GM12891 (cell line): ENCODE measurements at regions not wholly inside any gene's neighbourhood (a gene's known extent, or its start where the extent isn't known, plus 50 kb on each side); places are given as distances from the start of the nearest gene placed in this dataset.
"Not testable (repeated sequence)": the region's sequence is repeated elsewhere in the genome, so short reads cannot be mapped to it uniquely, and the experiment has no call there.

Source experiments
- DNase-seq: peaks from one replicate; pipeline ENCODE4 v3.0.0; 2011; ENCODE audit warnings: low spot score; ENCODE audit not compliant: insufficient read length
- FAIRE-seq: peaks from 2 replicates; lab custom pipeline; 2011; peaks lifted over from hg19 to GRCh38; lab: Jason Lieb, UNC
- PAX5 ChIP-seq: IDR thresholded peaks from 2 replicates; pipeline ENCODE4 v1.6.1; 2011; ENCODE audit warnings: low read length, moderate library complexity, mild to moderate bottlenecking; ENCODE audit not compliant: insufficient read depth, severe bottlenecking
- POLR2A ChIP-seq: IDR thresholded peaks from 2 replicates; pipeline ENCODE4 v1.6.1; 2011; ENCODE audit warnings: low read depth, low read length, control low read depth
- POLR2AphosphoS5 ChIP-seq: IDR thresholded peaks from 2 replicates; pipeline ENCODE4 v1.6.1; 2011; ENCODE audit warnings: low read depth, low read length, control low read depth
- POU2F2 ChIP-seq: IDR thresholded peaks from 2 replicates; pipeline ENCODE4 v1.6.1; 2011; ENCODE audit warnings: low read depth, mild to moderate bottlenecking, control low read depth, low read length, moderate library complexity
- SPI1 ChIP-seq: IDR thresholded peaks from 2 replicates; pipeline ENCODE4 v1.6.1; 2011; ENCODE audit warnings: low read depth, low read length, control low read depth
- TAF1 ChIP-seq: IDR thresholded peaks from 2 replicates; pipeline ENCODE4 v1.6.1; 2011; ENCODE audit warnings: low read depth, low read length, control low read depth

GRCh38 chr13:87538366-87539052 lies 132.7 kb upstream of the SLITRK5 start:
- FAIRE-seq (no peak), DNase-seq (no peak)
- TF ChIP-seq TAF1 (no peak), POLR2AphosphoS5 (no peak), POLR2A (no peak), SPI1 (no peak), POU2F2 (no peak), PAX5 (no peak)

- DNase-seq, result no peak
- FAIRE-seq, result no peak
- no peak for TF ChIP-seq TAF1
- no peak for TF ChIP-seq SPI1
- no peak for TF ChIP-seq PAX5
- no peak for TF ChIP-seq POU2F2
- TF ChIP-seq POLR2A, result no peak
- no peak for TF ChIP-seq POLR2AphosphoS5
These were observed 118.0 kb upstream of the SLITRK5 start for GRCh38 chr13:87553142-87553541.

DNA sequence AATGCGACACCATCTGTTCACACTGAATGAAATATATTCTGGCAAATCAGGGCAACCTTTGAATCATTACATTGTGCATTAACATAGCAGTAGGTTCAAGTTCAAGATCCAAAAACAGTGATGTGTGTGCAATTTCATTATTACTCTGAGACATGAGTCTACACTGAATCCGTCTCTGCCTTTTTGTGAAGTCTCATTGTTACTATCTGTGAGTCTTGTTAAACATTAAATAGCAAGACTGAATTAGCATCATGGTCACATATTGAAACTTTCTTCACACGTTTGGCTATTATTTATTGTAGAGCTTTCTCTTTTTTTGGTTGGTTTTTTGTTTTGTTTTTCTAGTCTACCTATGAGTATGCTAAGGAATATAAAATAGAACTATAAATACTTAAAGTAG lies 117.1 kb upstream of the SLITRK5 start:
- DNase-seq (no peak), FAIRE-seq (no peak)
- TF ChIP-seq POU2F2 (no peak), TAF1 (no peak), SPI1 (no peak), PAX5 (no peak)

DNA sequence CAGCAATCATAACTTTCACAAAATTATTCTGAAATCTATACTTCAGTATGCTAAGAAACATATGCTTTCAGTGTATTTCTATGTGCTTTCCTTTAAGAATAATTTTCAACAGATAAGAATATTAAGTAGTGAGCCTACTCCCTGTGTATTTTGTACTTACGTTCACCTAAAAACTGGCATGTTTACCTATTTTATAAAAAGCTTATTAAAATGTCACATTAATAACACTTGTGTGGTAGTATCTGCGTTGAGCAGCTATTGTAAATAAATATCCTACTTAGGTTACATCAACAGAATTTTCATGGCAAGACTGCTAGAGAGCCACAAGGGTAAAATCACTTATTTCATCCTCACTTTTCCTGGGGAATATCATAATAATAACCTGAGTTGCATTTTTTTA lies 113.4 kb upstream of the SLITRK5 start:
- no peak for FAIRE-seq
- DNase-seq, result no peak
- TF ChIP-seq SPI1 (no peak), POLR2A (no peak), TAF1 (no peak), POU2F2 (no peak), PAX5 (no peak), POLR2AphosphoS5 (no peak)

GRCh38 chr13:87561580-87561979 lies 109.6 kb upstream of the SLITRK5 start:
- DNase-seq, FAIRE-seq: not testable (repeated sequence)

DNA sequence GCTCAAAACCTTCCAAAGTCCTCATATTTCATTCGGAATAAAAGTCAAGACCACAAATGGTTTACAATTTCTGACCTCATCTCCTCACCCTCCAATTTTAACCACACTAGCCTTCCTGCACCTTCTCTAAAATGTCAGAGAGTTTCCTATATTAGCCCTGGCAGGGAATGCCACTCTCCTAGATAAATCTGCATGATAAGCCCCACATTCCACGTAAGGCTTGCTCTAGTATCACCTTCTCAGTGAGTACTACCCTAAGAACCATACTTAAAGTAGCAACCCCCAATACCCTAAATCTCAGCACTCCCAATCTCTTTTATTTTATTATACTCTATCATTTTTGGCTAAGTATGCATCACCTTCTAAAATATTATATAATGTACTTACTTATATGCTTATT lies 100.5 kb upstream of the SLITRK5 start:
- TF ChIP-seq POLR2AphosphoS5 (no peak), PAX5 (no peak), POU2F2 (no peak), POLR2A (no peak), SPI1 (no peak), TAF1 (no peak)
- DNase-seq, result no peak
- FAIRE-seq, result no peak

GRCh38 chr13:87582399-87582798 lies 88.8 kb upstream of the SLITRK5 start:
- DNase-seq (no peak), FAIRE-seq (no peak)
- no peak for TF ChIP-seq PAX5
- no peak for TF ChIP-seq POLR2AphosphoS5
- TF ChIP-seq POU2F2, result no peak
- TF ChIP-seq POLR2A, result no peak
- no peak for TF ChIP-seq SPI1
- no peak for TF ChIP-seq TAF1

DNA sequence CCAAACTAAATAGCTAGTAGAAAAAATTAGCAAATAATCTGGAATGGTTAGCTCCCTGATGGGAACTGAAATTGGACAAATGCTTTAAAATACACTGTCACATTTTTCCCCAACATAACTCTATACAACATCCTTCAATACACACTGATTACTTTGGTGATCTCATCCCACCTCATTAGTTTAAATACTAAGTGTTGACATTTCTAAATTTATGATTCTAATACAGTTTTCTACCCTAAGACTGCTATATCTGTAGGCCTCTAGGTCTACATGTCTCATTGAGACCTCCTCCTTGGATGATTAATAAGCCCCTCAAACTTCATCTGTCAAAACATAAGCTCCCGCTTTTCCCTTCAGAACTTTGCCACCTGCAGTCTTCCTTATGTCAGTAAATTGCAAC lies 80.7 kb upstream of the SLITRK5 start:
- no peak for DNase-seq
- TF ChIP-seq POU2F2, result no peak
- no peak for TF ChIP-seq POLR2AphosphoS5
- no peak for TF ChIP-seq POLR2A
- TF ChIP-seq SPI1, result no peak
- no peak for TF ChIP-seq PAX5
- no peak for TF ChIP-seq TAF1
- no peak for FAIRE-seq

- DNase-seq, FAIRE-seq: not testable (repeated sequence)
These were observed 66.7 kb upstream of the SLITRK5 start for GRCh38 chr13:87604437-87604836.

- FAIRE-seq, result no peak
- DNase-seq, result no peak
- TF ChIP-seq TAF1 (no peak), PAX5 (no peak), POLR2AphosphoS5 (no peak), SPI1 (no peak), POU2F2 (no peak), POLR2A (no peak)
These were observed 63.9 kb upstream of the SLITRK5 start for GRCh38 chr13:87607266-87607665.

- DNase-seq (no peak), FAIRE-seq (no peak)
- no peak for TF ChIP-seq SPI1
- TF ChIP-seq POU2F2, result no peak
- TF ChIP-seq POLR2A, result no peak
- no peak for TF ChIP-seq PAX5
- TF ChIP-seq TAF1, result no peak
- TF ChIP-seq POLR2AphosphoS5, result no peak
These were observed 56.9 kb upstream of the SLITRK5 start for GRCh38 chr13:87614276-87614675.
